ENCODE measurements at regions not wholly inside any gene's neighbourhood (a gene's known extent, or its start where the extent isn't known, plus 50 kb on each side); places are given as distances from the start of the nearest gene placed in this dataset.
A peak's percentile ranks its signal among the peaks of the same experiment; 100 is the strongest.
"Not testable (repeated sequence)": the region's sequence is repeated elsewhere in the genome, so short reads cannot be mapped to it uniquely, and the experiment has no call there.

DNA sequence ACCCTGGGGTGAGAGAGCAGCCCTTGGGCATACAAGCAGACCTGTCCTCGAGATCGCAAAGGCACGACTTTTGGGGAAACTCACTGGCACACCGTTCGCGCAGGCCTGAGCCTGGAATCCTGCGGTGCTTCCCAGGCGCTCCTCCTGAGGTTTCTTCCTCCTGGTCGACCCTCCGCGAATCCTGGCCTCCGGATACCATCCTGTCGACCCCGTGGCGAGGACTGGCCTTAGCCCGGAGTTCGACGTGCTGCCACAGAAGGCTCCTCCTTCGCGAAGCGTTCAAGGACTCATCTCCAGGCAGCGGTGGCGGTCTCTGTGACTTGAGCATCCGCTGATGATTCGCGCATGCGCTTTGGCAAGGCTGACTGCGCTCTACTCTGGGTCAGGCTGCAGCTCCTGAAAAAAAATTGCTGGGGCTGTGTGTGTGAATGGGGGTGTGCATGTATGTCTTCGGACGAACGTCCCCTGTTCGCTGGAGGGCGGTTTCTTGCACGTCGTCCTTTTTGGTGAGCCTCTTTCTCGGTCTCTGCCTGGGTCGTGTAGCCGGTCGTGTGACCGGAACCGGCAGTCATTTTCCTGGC is 64.4 kb upstream of the ZNF527 start:
- no peaks in the 10 kb centered on the region for H3K36me3 ChIP-seq (ENCODE audit: control insufficient read depth in 4 of 4, insufficient read depth in 4 of 4, low read length in 4 of 4)
- H3K27ac ChIP-seq (ENCODE audit: low read depth in 1 of 2, low read length in 1 of 2), result no peak overlapping the region
- ATAC-seq (ENCODE audit: insufficient read depth, low FRiP score) (no peak), DNase-seq (no peak)
- no peaks in the 10 kb centered on the region for H3K27me3 ChIP-seq (ENCODE audit: control insufficient read depth in 3 of 3, insufficient read depth in 3 of 3, low read length in 2 of 3)
- 87 to 91% methylated on average over 41 of the region's 41 CpGs for WGBS, 2 donors
- no peaks in the 10 kb centered on the region for H3K4me1 ChIP-seq (ENCODE audit: control insufficient read depth in 5 of 5, insufficient read depth in 5 of 5, low read length in 5 of 5)
- TF ChIP-seq, protein P1, sequence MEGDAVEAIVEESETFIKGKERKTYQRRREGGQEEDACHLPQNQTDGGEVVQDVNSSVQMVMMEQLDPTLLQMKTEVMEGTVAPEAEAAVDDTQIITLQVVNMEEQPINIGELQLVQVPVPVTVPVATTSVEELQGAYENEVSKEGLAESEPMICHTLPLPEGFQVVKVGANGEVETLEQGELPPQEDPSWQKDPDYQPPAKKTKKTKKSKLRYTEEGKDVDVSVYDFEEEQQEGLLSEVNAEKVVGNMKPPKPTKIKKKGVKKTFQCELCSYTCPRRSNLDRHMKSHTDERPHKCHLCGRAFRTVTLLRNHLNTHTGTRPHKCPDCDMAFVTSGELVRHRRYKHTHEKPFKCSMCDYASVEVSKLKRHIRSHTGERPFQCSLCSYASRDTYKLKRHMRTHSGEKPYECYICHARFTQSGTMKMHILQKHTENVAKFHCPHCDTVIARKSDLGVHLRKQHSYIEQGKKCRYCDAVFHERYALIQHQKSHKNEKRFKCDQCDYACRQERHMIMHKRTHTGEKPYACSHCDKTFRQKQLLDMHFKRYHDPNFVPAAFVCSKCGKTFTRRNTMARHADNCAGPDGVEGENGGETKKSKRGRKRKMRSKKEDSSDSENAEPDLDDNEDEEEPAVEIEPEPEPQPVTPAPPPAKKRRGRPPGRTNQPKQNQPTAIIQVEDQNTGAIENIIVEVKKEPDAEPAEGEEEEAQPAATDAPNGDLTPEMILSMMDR (IDR thresholded peaks at IDR 0.05; ENCODE audit: control extremely low read depth, extremely low read depth), result no peak
- no peak overlapping the region for H3K9ac ChIP-seq (ENCODE audit: insufficient read depth in 1 of 2, low read length in 2 of 2)
- H3K4me3 ChIP-seq, result no peak overlapping the region
- peaks cover 0 to 42% (median 3%) of the 10 kb centered on the region in 4 donors for H3K9me3 ChIP-seq (ENCODE audit: control insufficient read depth in 4 of 4, insufficient read depth in 3 of 4, low read length in 3 of 4)

DNA sequence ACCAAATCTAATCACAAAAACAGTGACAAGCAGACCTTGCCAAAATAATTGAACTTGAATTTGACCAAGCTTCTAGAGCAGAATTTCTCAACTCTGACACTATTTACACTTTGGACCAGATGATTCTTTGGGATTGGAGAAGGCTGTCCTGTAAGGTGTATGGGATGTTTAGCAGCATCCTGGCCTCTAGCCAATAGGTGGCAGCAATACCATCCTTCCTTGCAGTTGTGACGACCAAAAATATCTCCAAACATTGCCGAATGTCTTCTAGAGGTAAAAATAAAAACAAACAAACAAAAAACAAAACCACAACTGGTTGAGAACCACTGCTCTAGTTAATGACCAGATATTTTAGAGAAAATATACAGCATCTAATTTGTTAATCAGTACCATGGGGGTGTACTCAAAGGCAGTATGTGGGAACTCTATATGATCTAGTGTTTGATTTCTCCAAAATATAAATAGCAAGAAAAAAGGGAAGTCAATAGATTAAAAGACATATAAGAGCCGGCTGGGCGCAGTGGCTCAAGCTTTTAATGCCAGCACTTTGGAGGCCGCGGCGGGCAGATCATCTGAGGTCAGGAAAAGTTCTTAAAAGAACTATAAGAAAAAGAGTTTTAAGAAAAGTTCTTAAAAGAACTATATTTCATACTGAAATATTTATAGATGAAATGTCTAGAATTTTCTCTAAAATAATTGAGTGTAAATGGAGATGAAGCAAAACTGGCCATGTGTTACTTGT is 60.9 kb upstream of the ZNF527 start:
- no peak overlapping the region for H3K4me3 ChIP-seq
- H3K9ac ChIP-seq (ENCODE audit: insufficient read depth in 1 of 2, low read length in 2 of 2), result no peak overlapping the region
- 51 to 59% methylated on average over 7 of the region's 7 CpGs for WGBS, 2 donors
- ATAC-seq (ENCODE audit: insufficient read depth, low FRiP score) (no peak), DNase-seq (no peak)
- H3K4me1 ChIP-seq (ENCODE audit: control insufficient read depth in 5 of 5, insufficient read depth in 5 of 5, low read length in 5 of 5), result peaks cover 0 to 5% (median 0%) of the 10 kb centered on the region in 5 donors
- H3K27ac ChIP-seq (ENCODE audit: low read depth in 1 of 2, low read length in 1 of 2), result no peak overlapping the region
- no peaks in the 10 kb centered on the region for H3K36me3 ChIP-seq (ENCODE audit: control insufficient read depth in 4 of 4, insufficient read depth in 4 of 4, low read length in 4 of 4)
- H3K9me3 ChIP-seq (ENCODE audit: control insufficient read depth in 4 of 4, insufficient read depth in 3 of 4, low read length in 3 of 4), result peaks cover 0 to 29% (median 1%) of the 10 kb centered on the region in 4 donors
- TF ChIP-seq, protein P1 (IDR thresholded peaks at IDR 0.05; ENCODE audit: control extremely low read depth, extremely low read depth), result no peak
- no peaks in the 10 kb centered on the region for H3K27me3 ChIP-seq (ENCODE audit: control insufficient read depth in 3 of 3, insufficient read depth in 3 of 3, low read length in 2 of 3)

DNA sequence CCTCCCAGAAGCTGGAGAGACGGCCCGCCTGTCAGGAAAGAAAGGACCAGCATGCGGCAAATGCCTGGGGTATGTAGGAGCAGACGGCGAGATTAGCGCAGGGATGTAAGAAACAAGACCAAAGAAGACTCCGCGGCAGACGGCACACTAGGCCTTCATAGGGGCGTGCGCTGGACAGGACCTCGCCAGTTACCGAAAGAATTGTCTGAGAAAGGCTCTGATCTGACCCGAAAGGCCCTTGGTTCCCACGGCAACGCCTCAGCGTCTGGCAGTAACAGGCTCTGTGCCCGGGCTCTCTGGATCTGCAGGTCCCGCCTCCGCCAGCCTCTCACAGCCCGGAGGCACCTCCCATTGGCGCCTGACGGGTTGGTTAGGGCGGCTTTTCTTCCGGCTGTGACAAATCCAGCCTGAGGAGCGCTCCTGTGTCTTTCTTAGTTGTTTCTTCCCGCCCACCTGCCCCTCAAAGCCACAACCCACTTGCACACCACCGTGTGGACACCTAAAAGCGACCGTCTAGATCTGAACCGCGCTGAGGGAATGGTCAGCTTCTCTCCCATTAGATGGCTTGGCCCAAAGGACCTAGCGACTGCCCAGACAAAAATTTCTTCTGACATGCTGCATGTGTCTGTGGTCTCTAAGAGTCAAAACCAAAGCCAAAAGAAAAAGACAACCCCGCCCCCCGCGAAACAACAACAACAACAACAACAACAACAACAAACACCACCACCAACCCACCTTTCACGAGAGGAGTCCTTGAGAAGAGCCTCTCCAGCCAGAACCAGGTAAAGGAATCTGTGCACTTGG is 58.2 kb upstream of the ZNF527 start:
- DNase-seq (peak; percentile 71 to 76 (median 74)), ATAC-seq (ENCODE audit: insufficient read depth, low FRiP score) (peak; percentile 67)
- H3K9me3 ChIP-seq (ENCODE audit: control insufficient read depth in 4 of 4, insufficient read depth in 3 of 4, low read length in 3 of 4), result peaks cover 0 to 14% (median 0%) of the 10 kb centered on the region in 4 donors
- peak overlapping the region in 1 of 2 donors; percentile 71 for H3K9ac ChIP-seq (ENCODE audit: insufficient read depth in 1 of 2, low read length in 2 of 2)
- not testable (repeated sequence) for H3K4me1 ChIP-seq (ENCODE audit: control insufficient read depth in 5 of 5, insufficient read depth in 5 of 5, low read length in 5 of 5); H3K27me3 ChIP-seq (ENCODE audit: control insufficient read depth in 3 of 3, insufficient read depth in 3 of 3, low read length in 2 of 3); H3K36me3 ChIP-seq (ENCODE audit: control insufficient read depth in 4 of 4, insufficient read depth in 4 of 4, low read length in 4 of 4)
- peak overlapping the region; percentile 43 to 60 for H3K27ac ChIP-seq (ENCODE audit: low read depth in 1 of 2, low read length in 1 of 2)
- WGBS, 2 donors, result 6% methylated on average over 32 to 36 of the region's 37 CpGs
- peak overlapping the region; percentile 27 for H3K4me3 ChIP-seq

DNA sequence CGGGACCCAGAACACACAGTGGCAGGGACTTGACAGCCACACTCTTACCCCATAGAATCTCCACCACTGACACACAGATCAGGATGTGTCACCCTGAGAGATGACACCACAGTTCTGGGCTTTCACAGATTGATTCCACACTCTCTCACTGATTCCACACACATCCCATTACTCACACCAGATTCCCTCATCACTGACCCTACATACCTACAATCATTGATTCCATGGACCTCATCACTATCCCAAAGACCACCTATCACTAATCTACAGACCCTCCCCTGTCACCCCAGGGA is 57.6 kb upstream of the ZNF527 start:
- no peaks in the 10 kb centered on the region for H3K27me3 ChIP-seq (ENCODE audit: control insufficient read depth in 3 of 3, insufficient read depth in 3 of 3, low read length in 2 of 3)
- H3K9ac ChIP-seq (ENCODE audit: insufficient read depth in 1 of 2, low read length in 2 of 2), result peak overlapping the region in 1 of 2 donors; percentile 71
- H3K27ac ChIP-seq (ENCODE audit: low read depth in 1 of 2, low read length in 1 of 2), result peak overlapping the region; percentile 43 to 60
- ATAC-seq (ENCODE audit: insufficient read depth, low FRiP score), result no peak
- H3K36me3 ChIP-seq (ENCODE audit: control insufficient read depth in 4 of 4, insufficient read depth in 4 of 4, low read length in 4 of 4), result no peaks in the 10 kb centered on the region
- H3K4me1 ChIP-seq (ENCODE audit: control insufficient read depth in 5 of 5, insufficient read depth in 5 of 5, low read length in 5 of 5), result peaks cover 0 to 6% (median 0%) of the 10 kb centered on the region in 5 donors
- 68 to 100% methylated on average over 1 of the region's 1 CpG for WGBS, 2 donors
- no peak for DNase-seq
- TF ChIP-seq, protein P1 (IDR thresholded peaks at IDR 0.05; ENCODE audit: control extremely low read depth, extremely low read depth), result no peak
- peaks cover 0 to 11% (median 0%) of the 10 kb centered on the region in 4 donors for H3K9me3 ChIP-seq (ENCODE audit: control insufficient read depth in 4 of 4, insufficient read depth in 3 of 4, low read length in 3 of 4)
- no peak overlapping the region for H3K4me3 ChIP-seq
